HCT116 (cell line): ENCODE measurements at regions not wholly inside any gene's neighbourhood (a gene's known extent, or its start where the extent isn't known, plus 50 kb on each side); places are given as distances from the start of the nearest gene placed in this dataset.

Source experiments
- ATAC-seq: fragments of 200-7000 bp; cut with Tn5 transposase; 2 replicates; pipeline ENCODE4 v1.9.1; 2020; ENCODE audit warnings: mild to moderate bottlenecking, moderate library complexity
- BruUV-seq: library from RNA; stranded (reverse); fragments of 400-500 nt; replicated peaks from 2 replicates; lab custom pipeline; 2021; lab: Mats Ljungman, UMichigan
- CTCF ChIA-PET: fragments of 300-600 bp; sonication (Branson Sonifier 250); formaldehyde crosslinking; loops from one replicate; lab custom pipeline; 2021; ENCODE audit warnings: antibody characterized with exemption; lab: Charles Lee
- POLR2A ChIA-PET: fragments of 300-600, 350-600 bp; sonication (Branson Sonifier 250); formaldehyde crosslinking; loops from one replicate; lab custom pipeline; 2021; ENCODE audit warnings: antibody characterized with exemption; lab: Charles Lee
- RAD21 ChIA-PET, 2 experiments: fragments of 300-600 bp; sonication (Branson Sonifier 250); formaldehyde crosslinking; loops; one replicate each; lab custom pipeline; 2023; ENCODE audit warnings: low total read pairs in 2 of 2; ENCODE audit not compliant: uncharacterized antibody in 2 of 2, unreplicated experiment in 2 of 2, low non-redundant PET in 1 of 2; lab: Charles Lee
- DNase-seq: peaks from one replicate; pipeline ENCODE4 v3.0.0-alpha.2; 2010; ENCODE audit warnings: low read depth, low spot score
- H2AFZ ChIP-seq: fragments of 200-600 bp; shearing (Covaris generic), sonication (generic); 2 replicates; pipeline ENCODE4 v1.6.1; 2017; ENCODE audit warnings: low read depth, mixed run types, mixed read lengths, antibody characterized with exemption, low read length; ENCODE audit not compliant: poor library complexity, severe bottlenecking
- H3K27ac ChIP-seq: 2 replicates; pipeline ENCODE4 v1.5.1; 2012; ENCODE audit warnings: low read depth, low read length
- H3K27me3 ChIP-seq: fragments of 200-600 bp; sonication (generic); 2 replicates; pipeline ENCODE4 v1.6.1; 2016; ENCODE audit warnings: mixed run types, low read length, mixed read lengths; ENCODE audit not compliant: insufficient read depth
- H3K36me3 ChIP-seq, 2 experiments: fragments of 200-500 bp in 1 of 2; fragments of 200-600 bp in 1 of 2; sonication (Bioruptor generic) in 1 of 2; sonication (generic) in 1 of 2; 2 replicates each; pipeline versions ENCODE4 v1.5.1 to v1.6.1; 2014 to 2016; ENCODE audit warnings: low read length in 2 of 2, inconsistent platforms in 1 of 2, mixed read lengths in 1 of 2, mixed run types in 1 of 2; ENCODE audit not compliant: insufficient read depth in 2 of 2, control insufficient read depth in 1 of 2
- H3K4me1 ChIP-seq, 2 experiments: fragments of 200-600 bp in 1 of 2; sonication (generic) in 1 of 2; 2 replicates each; pipeline versions ENCODE4 v1.5.1 to v1.6.1; 2012 to 2017; ENCODE audit warnings: low read length in 2 of 2, inconsistent platforms in 1 of 2, mild to moderate bottlenecking in 1 of 2, mixed read lengths in 1 of 2, mixed run types in 1 of 2, moderate library complexity in 1 of 2; ENCODE audit not compliant: insufficient read depth in 2 of 2, control insufficient read depth in 1 of 2
- H3K4me2 ChIP-seq: fragments of 200-600 bp; sonication (generic); 2 replicates; pipeline ENCODE4 v1.6.1; 2017; ENCODE audit warnings: mixed run types, low read length, mixed read lengths
- H3K4me3 ChIP-seq, 2 experiments: fragments of 200-600 bp in 1 of 2; sonication (generic) in 1 of 2; replicated peaks in 1 of 2; 2 replicates each; pipeline ENCODE4 v1.5.1; 2011 to 2016; ENCODE audit warnings: low read length in 2 of 2, control low read depth in 1 of 2, low read depth in 1 of 2, mild to moderate bottlenecking in 1 of 2, mixed read lengths in 1 of 2, mixed run types in 1 of 2
- H3K79me2 ChIP-seq: fragments of 200-600 bp; sonication (generic); 2 replicates; pipeline ENCODE4 v1.6.1; 2017; ENCODE audit warnings: mild to moderate bottlenecking, mixed run types, low read length, moderate library complexity, mixed read lengths; ENCODE audit not compliant: insufficient read depth
- H3K9ac ChIP-seq: fragments of 200-600 bp; sonication (generic); 2 replicates; pipeline ENCODE4 v1.6.1; 2016; ENCODE audit warnings: low read length, mixed read lengths
- H3K9me2 ChIP-seq: fragments of 200-600 bp; sonication (generic), shearing (Covaris generic); 2 replicates; pipeline ENCODE4 v1.6.1; 2017; ENCODE audit warnings: mixed run types, mild to moderate bottlenecking, moderate library complexity; ENCODE audit not compliant: insufficient read depth
- H3K9me3 ChIP-seq, 2 experiments: fragments of 200-500 bp in 1 of 2; fragments of 200-600 bp in 1 of 2; sonication (Bioruptor generic) in 1 of 2; sonication (generic) in 1 of 2; 2 replicates each; pipeline ENCODE4 v1.6.1; 2014 to 2017; ENCODE audit warnings: low read length in 2 of 2, mixed read lengths in 2 of 2, inconsistent platforms in 1 of 2, low read depth in 1 of 2, mild to moderate bottlenecking in 1 of 2, mixed run types in 1 of 2, moderate library complexity in 1 of 2; ENCODE audit not compliant: control insufficient read depth in 1 of 2, insufficient read depth in 1 of 2
- H4K20me1 ChIP-seq: fragments of 200-600 bp; sonication (generic), shearing (Covaris generic); 2 replicates; pipeline ENCODE4 v1.6.1; 2017; ENCODE audit warnings: mixed run types, mild to moderate bottlenecking, moderate library complexity; ENCODE audit not compliant: insufficient read depth
- MAX ChIP-seq: IDR thresholded peaks from 2 replicates; pipeline ENCODE4 v1.6.1; 2012
- POLR2A ChIP-seq: IDR thresholded peaks from 2 replicates; pipeline ENCODE4 v1.7.0; 2011; ENCODE audit warnings: borderline replicate concordance; ENCODE audit not compliant: insufficient read depth, insufficient read length; ENCODE audit errors: extremely low read depth
- POLR2AphosphoS5 ChIP-seq: IDR thresholded peaks from 2 replicates; pipeline ENCODE4 v1.6.1; 2011; ENCODE audit warnings: mild to moderate bottlenecking, low read depth, low read length, moderate library complexity
- REST ChIP-seq: IDR thresholded peaks from 2 replicates; pipeline ENCODE4 v1.6.1; 2012; ENCODE audit warnings: low read depth
- intact Hi-C: fragments of 100-400 bp; cut with micrococcal nuclease; formaldehyde crosslinking; loops from 2 replicates; pipeline ENCODE4 v1.10.0; 2022

- DNase-seq (no peak), ATAC-seq (no peak)
- Histone ChIP-seq H4K20me1 (no peaks in the 10 kb centered on the region), H3K27ac (no peak overlapping the region), H3K9me2 (no peaks in the 10 kb centered on the region), H3K9me3 (peaks cover 0 to 31% of the 10 kb centered on the region in 2 experiments; a peak in 2 of 4 replicates), H3K79me2 (no peaks in the 10 kb centered on the region), H3K9ac (no peak overlapping the region), H3K4me1 (no peaks in the 10 kb centered on the region), H3K27me3 (no peaks in the 10 kb centered on the region), H3K4me2 (no peak overlapping the region), H3K36me3 (no peaks in the 10 kb centered on the region), H2AFZ (no peak overlapping the region), H3K4me3 (no peak overlapping the region)
- no TSS peak for BruUV-seq
- TF ChIP-seq POLR2A (no peak), POLR2AphosphoS5 (no peak), REST (no peak), MAX (no peak)
- ChIA-PET POLR2A (no interaction called here), CTCF (no interaction called here), RAD21 (no interaction called here)
- intact Hi-C loops = no loop called here
These were observed 1629.3 kb downstream of the MRPL39 start for GRCh38 chr21:23977971-23978370.
